ENCODE measurements at regions not wholly inside any gene's neighbourhood (a gene's known extent, or its start where the extent isn't known, plus 50 kb on each side); places are given as distances from the start of the nearest gene placed in this dataset.

GRCh38 chr1:102315096-102315495 lies 318.4 kb upstream of the OLFM3 start:
- TF ChIP-seq, protein P1, sequence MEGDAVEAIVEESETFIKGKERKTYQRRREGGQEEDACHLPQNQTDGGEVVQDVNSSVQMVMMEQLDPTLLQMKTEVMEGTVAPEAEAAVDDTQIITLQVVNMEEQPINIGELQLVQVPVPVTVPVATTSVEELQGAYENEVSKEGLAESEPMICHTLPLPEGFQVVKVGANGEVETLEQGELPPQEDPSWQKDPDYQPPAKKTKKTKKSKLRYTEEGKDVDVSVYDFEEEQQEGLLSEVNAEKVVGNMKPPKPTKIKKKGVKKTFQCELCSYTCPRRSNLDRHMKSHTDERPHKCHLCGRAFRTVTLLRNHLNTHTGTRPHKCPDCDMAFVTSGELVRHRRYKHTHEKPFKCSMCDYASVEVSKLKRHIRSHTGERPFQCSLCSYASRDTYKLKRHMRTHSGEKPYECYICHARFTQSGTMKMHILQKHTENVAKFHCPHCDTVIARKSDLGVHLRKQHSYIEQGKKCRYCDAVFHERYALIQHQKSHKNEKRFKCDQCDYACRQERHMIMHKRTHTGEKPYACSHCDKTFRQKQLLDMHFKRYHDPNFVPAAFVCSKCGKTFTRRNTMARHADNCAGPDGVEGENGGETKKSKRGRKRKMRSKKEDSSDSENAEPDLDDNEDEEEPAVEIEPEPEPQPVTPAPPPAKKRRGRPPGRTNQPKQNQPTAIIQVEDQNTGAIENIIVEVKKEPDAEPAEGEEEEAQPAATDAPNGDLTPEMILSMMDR (conservative IDR thresholded peaks at IDR 0.05; ENCODE audit: low read length): no peak
- no peak for TF ChIP-seq EZH2phosphoT487 (IDR thresholded peaks at IDR 0.05; ENCODE audit: borderline replicate concordance, low read depth, low read length)

Data from OCI-LY7 (cell line).